ENCODE measurements at regions not wholly inside any gene's neighbourhood (a gene's known extent, or its start where the extent isn't known, plus 50 kb on each side); places are given as distances from the start of the nearest gene placed in this dataset.

- DNase-seq = no peak
Observed at GRCh38 chr5:71825992-71826391, 106.9 kb downstream of the CARTPT start.

GRCh38 chr5:71828291-71829040 is 109.4 kb downstream of the CARTPT start:
- DNase-seq = no peak

- DNase-seq = no peak
Observed at GRCh38 chr5:71829206-71829605, 110.1 kb downstream of the CARTPT start.

GRCh38 chr5:71830681-71831539 is 111.8 kb downstream of the CARTPT start:
- DNase-seq = peak; percentile 79

GRCh38 chr5:71832812-71833715 is 114.0 kb downstream of the CARTPT start:
- DNase-seq = no peak

- no peak for DNase-seq
Observed at GRCh38 chr5:71834601-71835000, 115.5 kb downstream of the CARTPT start.

- no peak for DNase-seq
Observed at GRCh38 chr5:71836084-71836483, 117.0 kb downstream of the CARTPT start.

- DNase-seq = no peak
Observed at GRCh38 chr5:71836559-71837112, 117.6 kb downstream of the CARTPT start.

GRCh38 chr5:71838286-71838685 is 119.2 kb downstream of the CARTPT start:
- no peak for DNase-seq

GRCh38 chr5:71839096-71839884 is 120.2 kb downstream of the CARTPT start:
- DNase-seq = no peak

- DNase-seq = no peak
Observed at GRCh38 chr5:71841107-71841506, 122.0 kb downstream of the CARTPT start.

- DNase-seq = no peak
Observed at GRCh38 chr5:71843111-71843510, 124.0 kb downstream of the CARTPT start.

GRCh38 chr5:71844862-71845261 is 125.8 kb downstream of the CARTPT start:
- no peak for DNase-seq

- no peak for DNase-seq
Observed at GRCh38 chr5:71859515-71859914, 140.4 kb downstream of the CARTPT start.

GRCh38 chr5:71860048-71860447 is 141.0 kb downstream of the CARTPT start:
- no peak for DNase-seq

GRCh38 chr5:71861682-71862081 is 142.6 kb downstream of the CARTPT start:
- DNase-seq = no peak

- DNase-seq = no peak
Observed at GRCh38 chr5:71862087-71862486, 143.0 kb downstream of the CARTPT start.

GRCh38 chr5:71862507-71863060 is 143.5 kb downstream of the CARTPT start:
- no peak for DNase-seq

GRCh38 chr5:71864730-71865601 is 145.9 kb downstream of the CARTPT start:
- no peak for DNase-seq

GRCh38 chr5:71865665-71866320 is 146.7 kb downstream of the CARTPT start:
- no peak for DNase-seq

Measured in NCI-H2107 (cell line).